SK-N-SH (cell line): ENCODE measurements at regions not wholly inside any gene's neighbourhood (a gene's known extent, or its start where the extent isn't known, plus 50 kb on each side); places are given as distances from the start of the nearest gene placed in this dataset.

Experiments
- CTCF ChIA-PET: fragments of 300-600, 350-600 bp; formaldehyde crosslinking; extraction: SDS; loops from one replicate; lab custom pipeline; 2021; lab: Yijun Ruan, JAX
- POLR2A ChIA-PET: fragments of 350-600 bp; sonication (Branson Sonifier 250); formaldehyde crosslinking; extraction: SDS; loops from one replicate; lab custom pipeline; 2020; ENCODE audit warnings: antibody characterized with exemption, inconsistent platforms; lab: Yijun Ruan, JAX
- DNase-seq: peaks from one replicate; pipeline ENCODE4 v3.0.0; 2012
- H2AFZ ChIP-seq: fragments of 200-600 bp; sonication (generic); 2 replicates; pipeline ENCODE4 v1.8.1; 2016; ENCODE audit warnings: antibody characterized with exemption, mild to moderate bottlenecking, low read depth
- H3F3A ChIP-seq: fragments of 200-600 bp; sonication (generic); replicated peaks from 2 replicates; pipeline ENCODE3; 2016; ENCODE audit warnings: antibody characterized with exemption, mild to moderate bottlenecking; ENCODE audit not compliant: insufficient read depth
- H3K27ac ChIP-seq, 2 experiments: fragments of 200-500 bp in 1 of 2; fragments of 200-600 bp in 1 of 2; sonication (Bioruptor generic) in 1 of 2; sonication (generic), shearing (Covaris generic) in 1 of 2; 2 replicates each; pipeline versions ENCODE4 v1.5.1 to v1.6.1; 2014 to 2016; ENCODE audit warnings: low read depth in 2 of 2, inconsistent platforms in 1 of 2, low read length in 1 of 2, mild to moderate bottlenecking in 1 of 2, mixed read lengths in 1 of 2
- H3K27me3 ChIP-seq: fragments of 200-600 bp; sonication (generic), shearing (Covaris generic); 2 replicates; pipeline ENCODE4 v1.6.1; 2016; ENCODE audit warnings: mixed run types; ENCODE audit not compliant: insufficient read depth
- H3K36me3 ChIP-seq, 2 experiments: fragments of 200-500 bp in 1 of 2; fragments of 200-600 bp in 1 of 2; sonication (Bioruptor generic) in 1 of 2; sonication (generic) in 1 of 2; replicated peaks in 1 of 2; 2 replicates each; pipeline versions ENCODE3 to v1.5.1; 2014 to 2016; ENCODE audit warnings: low read length in 1 of 2, mild to moderate bottlenecking in 1 of 2; ENCODE audit not compliant: insufficient read depth in 2 of 2, control insufficient read depth in 1 of 2
- H3K4me1 ChIP-seq, 2 experiments: fragments of 200-500 bp in 1 of 2; fragments of 200-600 bp in 1 of 2; sonication (Bioruptor generic) in 1 of 2; sonication (generic), shearing (Covaris generic) in 1 of 2; 2 replicates each; pipeline versions ENCODE4 v1.5.1 to v1.6.1; 2014 to 2016; ENCODE audit warnings: low read depth in 1 of 2, low read length in 1 of 2, mixed run types in 1 of 2; ENCODE audit not compliant: insufficient read depth in 2 of 2, control insufficient read depth in 1 of 2
- H3K4me2 ChIP-seq: fragments of 200-600 bp; sonication (generic), shearing (Covaris generic); 2 replicates; pipeline ENCODE4 v1.6.1; 2017; ENCODE audit warnings: mixed run types
- H3K4me3 ChIP-seq, 2 experiments: fragments of 200-500 bp in 1 of 2; fragments of 200-600 bp in 1 of 2; sonication (Bioruptor generic) in 1 of 2; sonication (generic), shearing (Covaris generic) in 1 of 2; 2 replicates each; pipeline versions ENCODE4 v1.5.1 to v1.8.1; 2014 to 2016; ENCODE audit warnings: low read depth in 2 of 2, inconsistent platforms in 1 of 2, low read length in 1 of 2, mild to moderate bottlenecking in 1 of 2, mixed read lengths in 1 of 2, moderate library complexity in 1 of 2
- H3K79me2 ChIP-seq: fragments of 200-600 bp; sonication (generic); 2 replicates; pipeline ENCODE4 v1.8.1; 2017; ENCODE audit warnings: mild to moderate bottlenecking; ENCODE audit not compliant: insufficient read depth
- H3K9ac ChIP-seq: fragments of 200-600 bp; sonication (generic); 2 replicates; pipeline ENCODE4 v1.6.1; 2017; ENCODE audit warnings: mixed run types
- H3K9me2 ChIP-seq: fragments of 200-600 bp; sonication (generic); 2 replicates; pipeline ENCODE4 v1.6.1; 2017; ENCODE audit warnings: mixed run types
- H3K9me3 ChIP-seq: fragments of 200-600 bp; sonication (generic); 2 replicates; pipeline ENCODE4 v1.6.1; 2017; ENCODE audit warnings: mixed run types, mild to moderate bottlenecking, moderate library complexity
- H4K20me1 ChIP-seq: fragments of 200-600 bp; sonication (generic); 2 replicates; pipeline ENCODE4 v1.6.1; 2017; ENCODE audit warnings: mild to moderate bottlenecking, mixed run types; ENCODE audit not compliant: insufficient read depth
- CHD2 ChIP-seq: fragments of 150-350 bp; IDR thresholded peaks from 2 replicates; pipeline ENCODE4 v1.6.1; 2018; ENCODE audit warnings: low read length; ENCODE audit not compliant: partially characterized antibody
- EZH2phosphoT487 ChIP-seq: fragments of 200-600 bp; sonication (generic); IDR thresholded peaks from 2 replicates; pipeline ENCODE4 v1.6.1; 2017; ENCODE audit warnings: low read depth, mixed run types, mild to moderate bottlenecking, antibody characterized with exemption, moderate library complexity, borderline replicate concordance
- FOSL2 ChIP-seq: IDR thresholded peaks from 2 replicates; pipeline ENCODE4 v1.4.0; 2012; ENCODE audit warnings: low read depth, mild to moderate bottlenecking, moderate library complexity, borderline replicate concordance
- IRF3 ChIP-seq: fragments of 150-350 bp; IDR thresholded peaks from 2 replicates; pipeline ENCODE4 v1.6.1; 2016; ENCODE audit warnings: mild to moderate bottlenecking, low read depth, low read length
- JUND ChIP-seq: IDR thresholded peaks from 2 replicates; pipeline ENCODE4 v1.4.0; 2012
- MEF2A ChIP-seq: IDR thresholded peaks from 2 replicates; pipeline ENCODE4 v1.4.0; 2012; ENCODE audit warnings: low read depth, borderline replicate concordance
- NRF1 ChIP-seq: IDR thresholded peaks from 2 replicates; pipeline ENCODE4 v1.6.1; 2012; ENCODE audit warnings: low read depth, mild to moderate bottlenecking, low read length
- PBX3 ChIP-seq: IDR thresholded peaks from 2 replicates; pipeline ENCODE4; 2012
- POLR2AphosphoS5 ChIP-seq: IDR thresholded peaks from 2 replicates; pipeline ENCODE4 v1.6.1; 2012; ENCODE audit warnings: low read depth, low read length
- REST ChIP-seq: IDR thresholded peaks from 2 replicates; pipeline ENCODE4 v1.6.1; 2012; ENCODE audit warnings: mild to moderate bottlenecking, low read depth, low read length, moderate library complexity
- RFX5 ChIP-seq: IDR thresholded peaks from 2 replicates; pipeline ENCODE4 v1.6.1; 2012; ENCODE audit warnings: mild to moderate bottlenecking, improper control_type of control experiment, low read length
- RXRA ChIP-seq: IDR thresholded peaks from 2 replicates; pipeline ENCODE4 v1.4.0; 2012; ENCODE audit warnings: low read depth, mild to moderate bottlenecking, borderline replicate concordance
- SMC3 ChIP-seq: IDR thresholded peaks from 2 replicates; pipeline ENCODE4 v1.6.1; 2012; ENCODE audit warnings: low read depth, low read length, improper control_type of control experiment
- TAF1 ChIP-seq: IDR thresholded peaks from 2 replicates; pipeline ENCODE4 v1.6.1; 2012; ENCODE audit warnings: low read depth, mild to moderate bottlenecking, low read length, moderate library complexity, borderline replicate concordance
- TEAD4 ChIP-seq: IDR thresholded peaks from 2 replicates; pipeline ENCODE4 v1.4.0; 2012; ENCODE audit warnings: mild to moderate bottlenecking, borderline replicate concordance; ENCODE audit not compliant: insufficient read depth
- USF2 ChIP-seq: fragments of 150-350 bp; IDR thresholded peaks from 2 replicates; pipeline ENCODE4 v1.6.1; 2017; ENCODE audit warnings: antibody characterized with exemption, low read length, low read depth, borderline replicate concordance
- YY1 ChIP-seq: IDR thresholded peaks from 2 replicates; pipeline ENCODE4 v1.4.0; 2012; ENCODE audit warnings: low read depth, mild to moderate bottlenecking
- ZBTB33 ChIP-seq: IDR thresholded peaks from 2 replicates; pipeline ENCODE4 v1.4.0; 2012; ENCODE audit warnings: low read depth, borderline replicate concordance

- TF ChIP-seq PBX3 (no peak), FOSL2 (no peak), EZH2phosphoT487 (no peak)
Measured at GRCh38 chr13:31455581-31455980, 255.8 kb downstream of the B3GLCT start (continued).

- H3K9me2 ChIP-seq, result no peaks in the 10 kb centered on the region
- POLR2A ChIA-PET, result no interaction called here
- no peaks in the 10 kb centered on the region for H3K79me2 ChIP-seq
- H3K9me3 ChIP-seq, result no peaks in the 10 kb centered on the region
- H3K36me3 ChIP-seq, result no peaks in the 10 kb centered on the region
- no peak overlapping the region for H3K4me3 ChIP-seq
- H3K27ac ChIP-seq, result no peak overlapping the region
- no peaks in the 10 kb centered on the region for H4K20me1 ChIP-seq
- TF ChIP-seq USF2 (no peak), JUND (no peak), POLR2AphosphoS5 (no peak), CHD2 (no peak), REST (no peak), EZH2phosphoT487 (no peak), YY1 (no peak), RFX5 (no peak), ZBTB33 (no peak), SMC3 (no peak), NRF1 (no peak), MEF2A (no peak), IRF3 (no peak), RXRA (no peak), TEAD4 (no peak), TAF1 (no peak)
- CTCF ChIA-PET, result interaction anchor here (1.2 kb wide), 1 partner anchor 10 kb away, joined by 3 read pairs; no protein-coding TSS in a partner anchor
- no peak overlapping the region for H3K9ac ChIP-seq
- no peaks in the 10 kb centered on the region for H3K4me1 ChIP-seq
- no peak overlapping the region for H2AFZ ChIP-seq
- DNase-seq, result no peak
- H3K4me2 ChIP-seq, result no peak overlapping the region
- H3K27me3 ChIP-seq, result no peaks in the 10 kb centered on the region; the same call in 1 of the 2 replicates
- no peaks in the 10 kb centered on the region for H3F3A ChIP-seq
Measured at GRCh38 chr13:31456056-31456455, 256.3 kb downstream of the B3GLCT start.
